GM18505 (cell line): ENCODE measurements at regions not wholly inside any gene's neighbourhood (a gene's known extent, or its start where the extent isn't known, plus 50 kb on each side); places are given as distances from the start of the nearest gene placed in this dataset.

ENCODE experiments used
- ATAC-seq: cut with Tn5 transposase; IDR thresholded peaks from one replicate; pipeline ENCODE4 v1.9.1; 2021; ENCODE audit not compliant: unreplicated experiment
- POLR2A ChIP-seq: IDR thresholded peaks from 4 replicates; pipeline ENCODE4 v1.6.1; 2011; ENCODE audit warnings: borderline replicate concordance; ENCODE audit not compliant: insufficient read depth, insufficient read length; ENCODE audit errors: extremely low read depth

- no peak for ATAC-seq
- no peak for TF ChIP-seq POLR2A
Observed at GRCh38 chr10:131567279-131568162, 256.0 kb upstream of the TCERG1L start.

- TF ChIP-seq POLR2A, result no peak
- no peak for ATAC-seq
Observed at GRCh38 chr10:131568866-131569265, 257.3 kb upstream of the TCERG1L start.

- no peak for ATAC-seq
- no peak for TF ChIP-seq POLR2A
Observed at GRCh38 chr10:131569851-131570715, 258.6 kb upstream of the TCERG1L start.

GRCh38 chr10:131570716-131571307, 259.3 kb upstream of the TCERG1L start:
- no peak for TF ChIP-seq POLR2A
- no peak for ATAC-seq

GRCh38 chr10:131571346-131571745, 259.8 kb upstream of the TCERG1L start:
- no peak for ATAC-seq
- no peak for TF ChIP-seq POLR2A

- ATAC-seq, result no peak
Observed at GRCh38 chr10:131571865-131572264, 260.3 kb upstream of the TCERG1L start.

GRCh38 chr10:131573256-131573655, 261.7 kb upstream of the TCERG1L start:
- no peak for ATAC-seq
- no peak for TF ChIP-seq POLR2A

More at GRCh38 chr10:131571865-131572264, 260.3 kb upstream of the TCERG1L start:
- TF ChIP-seq POLR2A, result no peak

GRCh38 chr10:131573707-131574106, 262.2 kb upstream of the TCERG1L start:
- ATAC-seq, result no peak
- TF ChIP-seq POLR2A, result no peak

GRCh38 chr10:131574363-131574706, 262.8 kb upstream of the TCERG1L start:
- ATAC-seq, result no peak
- no peak for TF ChIP-seq POLR2A

- ATAC-seq, result no peak
- no peak for TF ChIP-seq POLR2A
Observed at GRCh38 chr10:131574707-131575430, 263.3 kb upstream of the TCERG1L start.

- ATAC-seq, result no peak
- TF ChIP-seq POLR2A, result no peak
Observed at GRCh38 chr10:131575877-131576276, 264.4 kb upstream of the TCERG1L start.

GRCh38 chr10:131576341-131577177, 265.0 kb upstream of the TCERG1L start:
- TF ChIP-seq POLR2A, result no peak
- no peak for ATAC-seq
